Left lung (tissue), 4 donors: ENCODE measurements at regions not wholly inside any gene's neighbourhood (a gene's known extent, or its start where the extent isn't known, plus 50 kb on each side); places are given as distances from the start of the nearest gene placed in this dataset.

Experiments
- ATAC-seq: fragments of 200-7000 bp; cut with Tn5 transposase; one replicate; pipeline ENCODE4 v1.9.1; 2020; ENCODE audit warnings: moderate library complexity
- DNase-seq, 4 donors: peaks; one replicate each; pipeline ENCODE4 v3.0.0-alpha.2; 2013 to 2020
- H3K27ac ChIP-seq, 2 donors: fragments of 200-600 bp; sonication (generic) in 1 of 2; one replicate each; pipeline versions ENCODE4 v1.5.0 to v1.8.0; 2020 to 2021
- H3K27me3 ChIP-seq, 2 donors: fragments of 200-600 bp; sonication (generic) in 1 of 2; one replicate each; pipeline versions ENCODE4 v1.5.0 to v1.8.0; 2020 to 2021
- H3K36me3 ChIP-seq, 2 donors: fragments of 200-600 bp; sonication (generic) in 1 of 2; one replicate each; pipeline versions ENCODE4 v1.5.0 to v1.8.0; 2020 to 2021
- H3K4me1 ChIP-seq, 2 donors: fragments of 200-600 bp; one replicate each; pipeline ENCODE4 v1.8.0; 2021
- H3K4me3 ChIP-seq, 2 donors: fragments of 200-600 bp; sonication (generic) in 1 of 2; one replicate each; pipeline versions ENCODE4 v1.5.0 to v1.8.0; 2020 to 2021; ENCODE audit warnings: mild to moderate bottlenecking in 1 of 2
- H3K9me3 ChIP-seq, 2 donors: fragments of 200-600 bp; sonication (generic) in 1 of 2; one replicate each; pipeline versions ENCODE4 v1.5.0 to v1.8.0; 2020 to 2021
- CTCF ChIP-seq, 2 donors: fragments of 200-600 bp; sonication (generic) in 1 of 2; IDR thresholded peaks; one replicate each; pipeline versions ENCODE4 v1.5.0 to v1.8.0; 2021; ENCODE audit warnings: antibody characterized with exemption in 2 of 2
- intact Hi-C, 2 donors: fragments of 100-400 bp; cut with DNase I; formaldehyde crosslinking; loops; one replicate each; pipeline versions ENCODE4 v1.11.2 to v1.14.2; 2022
- donor health status: DM: no; HTN: yes; CAD: no.
- donor health status: DM: no; HTN: no; CAD: no.

DNA sequence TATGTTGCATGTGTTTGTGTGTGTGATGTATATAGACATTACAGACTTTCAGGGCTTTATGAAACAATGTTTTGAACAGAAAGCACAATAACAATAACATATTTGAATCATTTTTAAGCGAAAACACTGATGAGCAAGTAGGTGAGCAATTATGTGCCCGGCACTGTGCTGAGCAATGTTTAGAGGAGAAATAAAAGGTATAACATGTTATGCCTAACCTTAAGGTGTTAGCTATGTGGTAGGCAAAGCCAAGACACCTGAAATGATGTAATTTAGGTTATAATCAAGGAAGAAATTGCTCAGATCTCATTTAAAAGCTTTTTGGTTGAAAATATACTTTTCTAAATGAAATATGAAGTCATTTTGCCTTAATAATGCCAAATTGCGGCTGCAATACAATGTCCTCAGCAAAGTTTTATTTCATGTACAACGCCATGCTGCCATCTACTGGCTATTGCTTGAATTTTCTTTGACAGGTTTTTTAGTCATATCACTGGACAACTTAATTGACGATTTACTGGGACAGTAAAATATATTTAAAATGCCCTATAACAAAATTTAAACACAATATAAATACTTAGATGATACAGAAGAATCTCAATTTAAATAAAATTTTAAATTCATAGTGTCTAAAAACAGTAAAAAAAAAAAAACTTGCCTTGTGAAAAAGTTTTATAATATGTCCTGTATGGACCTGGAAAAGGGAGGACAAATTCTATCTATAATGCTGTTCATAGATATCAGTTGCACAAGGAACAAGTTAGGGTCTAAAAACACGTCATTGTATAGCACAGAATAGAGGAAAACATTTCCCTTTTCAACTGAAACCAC lies 131.1 kb upstream of the CDK1 start:
- ATAC-seq (peak; percentile 72), DNase-seq (peak in 2 of 4 donors; percentile 51 to 77)
- Histone ChIP-seq H3K4me3 (no peak overlapping the region), H3K27ac (no peak overlapping the region), H3K36me3 (no peaks in the 10 kb centered on the region), H3K9me3 (no peaks in the 10 kb centered on the region), H3K4me1 (no peaks in the 10 kb centered on the region), H3K27me3 (no peaks in the 10 kb centered on the region)
- intact Hi-C loops = loop anchor here in 1 of 2 donors (5.0 kb wide), 1 partner anchor 205 kb away; no protein-coding TSS in a partner anchor
- peak; percentile 66 to 83 for TF ChIP-seq CTCF (IDR thresholded peaks at IDR 0.05)

- no peaks in the 10 kb centered on the region for H3K9me3 ChIP-seq
- intact Hi-C loops = loop anchor here in 1 of 2 donors (5.0 kb wide), 1 partner anchor 204 kb away; no protein-coding TSS in a partner anchor
- DNase-seq (no peak), ATAC-seq (peak; percentile 25)
- no peak for TF ChIP-seq CTCF (IDR thresholded peaks at IDR 0.05)
- no peaks in the 10 kb centered on the region for H3K4me1 ChIP-seq
- no peaks in the 10 kb centered on the region for H3K36me3 ChIP-seq
- no peak overlapping the region for H3K27ac ChIP-seq
- H3K4me3 ChIP-seq = no peak overlapping the region
- no peaks in the 10 kb centered on the region for H3K27me3 ChIP-seq
Measured at GRCh38 chr10:60645980-60646379, 132.3 kb upstream of the CDK1 start.

- Histone ChIP-seq H3K27me3 (no peaks in the 10 kb centered on the region), H3K27ac (no peak overlapping the region), H3K9me3 (no peaks in the 10 kb centered on the region), H3K4me1 (no peaks in the 10 kb centered on the region), H3K4me3 (no peak overlapping the region), H3K36me3 (no peaks in the 10 kb centered on the region)
- DNase-seq = no peak
- no peak for TF ChIP-seq CTCF (IDR thresholded peaks at IDR 0.05)
- no peak for ATAC-seq
- intact Hi-C loops = loop anchor here in 1 of 2 donors (5.0 kb wide), 1 partner anchor 202 kb away; no protein-coding TSS in a partner anchor
Measured at GRCh38 chr10:60644436-60645130, 133.7 kb upstream of the CDK1 start.

DNA sequence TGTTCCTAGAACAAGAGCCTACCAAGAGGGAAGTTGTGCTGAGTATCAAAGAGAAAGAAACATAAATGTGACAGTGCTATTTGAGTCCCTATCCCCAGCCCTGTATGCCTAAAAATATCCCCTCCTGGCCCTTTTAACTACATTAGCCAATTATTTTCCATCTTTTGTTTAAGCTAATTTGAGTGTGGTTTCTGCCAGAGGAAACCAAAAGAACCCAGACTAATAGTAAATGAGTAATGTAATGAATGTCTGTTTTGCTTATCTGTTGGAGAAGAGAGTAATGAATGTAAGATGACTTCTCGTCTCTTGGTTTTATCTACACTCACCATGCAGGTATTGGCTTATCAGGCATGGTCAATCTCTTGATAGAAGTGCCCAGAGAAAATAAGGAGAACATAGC lies 134.4 kb upstream of the CDK1 start:
- H3K27ac ChIP-seq = no peak overlapping the region
- no peak overlapping the region for H3K4me3 ChIP-seq
- intact Hi-C loops = no loop called here
- no peaks in the 10 kb centered on the region for H3K9me3 ChIP-seq
- H3K4me1 ChIP-seq = no peaks in the 10 kb centered on the region
- no peaks in the 10 kb centered on the region for H3K27me3 ChIP-seq
- no peak for TF ChIP-seq CTCF (IDR thresholded peaks at IDR 0.05)
- ATAC-seq = no peak
- H3K36me3 ChIP-seq = no peaks in the 10 kb centered on the region
- no peak for DNase-seq

DNA sequence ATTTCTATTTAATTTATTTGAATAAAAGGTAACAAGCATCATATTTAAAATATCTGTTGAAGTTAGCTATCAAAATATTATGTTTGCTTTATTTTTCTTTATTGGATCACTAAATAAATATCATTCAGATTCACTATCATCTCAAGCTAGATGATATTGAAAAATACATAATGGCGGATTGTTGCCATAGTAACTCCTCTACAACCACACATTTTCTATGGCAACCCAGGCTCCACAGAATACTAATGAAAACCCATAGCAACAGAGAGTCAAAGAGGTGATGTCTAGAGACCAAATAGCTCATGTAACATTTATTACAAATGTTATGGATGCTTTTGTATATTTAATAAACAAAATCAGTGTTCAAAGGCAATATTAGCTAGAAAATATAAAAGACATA lies 148.9 kb upstream of the CDK1 start:
- H3K27ac ChIP-seq = no peak overlapping the region
- TF ChIP-seq CTCF (IDR thresholded peaks at IDR 0.05) = no peak
- no peak for ATAC-seq

More for the DNA sequence above, 148.9 kb upstream of the CDK1 start:
- H3K4me3 ChIP-seq = no peak overlapping the region
- H3K27me3 ChIP-seq = peaks cover 0 to 3% of the 10 kb centered on the region in 2 donors
- no peaks in the 10 kb centered on the region for H3K4me1 ChIP-seq
- DNase-seq = no peak
- no peaks in the 10 kb centered on the region for H3K36me3 ChIP-seq
- intact Hi-C loops = no loop called here
- H3K9me3 ChIP-seq = no peaks in the 10 kb centered on the region
